ACC112 (cell line): ENCODE measurements at regions not wholly inside any gene's neighbourhood (a gene's known extent, or its start where the extent isn't known, plus 50 kb on each side); places are given as distances from the start of the nearest gene placed in this dataset.
"Not testable (repeated sequence)": the region's sequence is repeated elsewhere in the genome, so short reads cannot be mapped to it uniquely, and the experiment has no call there.

ENCODE experiments used
- H2AFZ ChIP-seq: fragments of 200-600 bp; sonication (generic); one replicate; pipeline ENCODE4 v1.6.0; 2017; ENCODE audit warnings: antibody characterized with exemption, low read length; ENCODE audit not compliant: unreplicated experiment
- H3K27ac ChIP-seq: fragments of 200-600 bp; sonication (generic); 2 replicates; pipeline ENCODE4 v1.5.1; 2014; ENCODE audit warnings: low read depth, mild to moderate bottlenecking, antibody characterized with exemption, low read length, moderate library complexity
- H3K27me3 ChIP-seq: fragments of 200-600 bp; sonication (generic); 2 replicates; pipeline ENCODE4 v1.6.1; 2014; ENCODE audit warnings: mild to moderate bottlenecking, antibody characterized with exemption, low read length, moderate library complexity, mixed read lengths; ENCODE audit not compliant: insufficient read depth
- H3K36me3 ChIP-seq: fragments of 200-600 bp; sonication (generic); 2 replicates; pipeline ENCODE4 v1.6.1; 2016; ENCODE audit warnings: mild to moderate bottlenecking, antibody characterized with exemption, low read length, moderate library complexity, mixed read lengths; ENCODE audit not compliant: insufficient read depth
- H3K4me1 ChIP-seq: fragments of 200-600 bp; sonication (generic); one replicate; pipeline ENCODE4 v1.6.1; 2016; ENCODE audit warnings: low read length, mixed read lengths; ENCODE audit not compliant: insufficient read depth, unreplicated experiment, control insufficient read depth
- H3K4me3 ChIP-seq: fragments of 200-600 bp; sonication (generic); 2 replicates; pipeline ENCODE4 v1.5.1; 2014; ENCODE audit warnings: mild to moderate bottlenecking, low read depth, low read length
- H3K79me2 ChIP-seq: fragments of 200-600 bp; sonication (generic); one replicate; pipeline ENCODE4 v1.6.0; 2016; ENCODE audit warnings: low read length; ENCODE audit not compliant: control insufficient read depth, unreplicated experiment, insufficient read depth

GRCh38 chr7:125316466-125316865 lies 386.8 kb upstream of the POT1 start:
- no peaks in the 10 kb centered on the region for H3K36me3 ChIP-seq
- no peak overlapping the region for H3K27ac ChIP-seq
- no peaks in the 10 kb centered on the region for H3K79me2 ChIP-seq
- no peak overlapping the region for H3K4me3 ChIP-seq
- H3K27me3 ChIP-seq, result no peaks in the 10 kb centered on the region
- no peaks in the 10 kb centered on the region for H3K4me1 ChIP-seq
- no peak overlapping the region for H2AFZ ChIP-seq

- no peak overlapping the region for H3K4me3 ChIP-seq
- H3K27me3 ChIP-seq, result no peaks in the 10 kb centered on the region
- H2AFZ ChIP-seq, result no peak overlapping the region
- no peaks in the 10 kb centered on the region for H3K36me3 ChIP-seq
- no peaks in the 10 kb centered on the region for H3K79me2 ChIP-seq
- no peaks in the 10 kb centered on the region for H3K4me1 ChIP-seq
- no peak overlapping the region for H3K27ac ChIP-seq
Observed at GRCh38 chr7:125299003-125299765, 369.6 kb upstream of the POT1 start.

GRCh38 chr7:125279961-125280360 lies 350.3 kb upstream of the POT1 start:
- Histone ChIP-seq H3K27ac (no peak overlapping the region), H3K4me3 (no peak overlapping the region), H3K4me1 (no peaks in the 10 kb centered on the region), H3K36me3 (no peaks in the 10 kb centered on the region), H3K79me2 (no peaks in the 10 kb centered on the region), H3K27me3 (no peaks in the 10 kb centered on the region), H2AFZ (no peak overlapping the region)

- Histone ChIP-seq H3K4me1 (no peaks in the 10 kb centered on the region), H3K4me3 (no peak overlapping the region), H3K36me3 (no peaks in the 10 kb centered on the region), H3K27me3 (no peaks in the 10 kb centered on the region), H2AFZ (no peak overlapping the region), H3K79me2 (no peaks in the 10 kb centered on the region), H3K27ac (no peak overlapping the region)
Observed at GRCh38 chr7:125278318-125278717, 348.7 kb upstream of the POT1 start.

- not testable (repeated sequence) for H3K4me1 ChIP-seq, H2AFZ ChIP-seq, H3K27ac ChIP-seq, H3K27me3 ChIP-seq, H3K4me3 ChIP-seq, H3K36me3 ChIP-seq, H3K79me2 ChIP-seq
Observed at GRCh38 chr7:125274742-125275141, 345.1 kb upstream of the POT1 start.

- H3K4me1 ChIP-seq, H3K36me3 ChIP-seq, H2AFZ ChIP-seq, H3K79me2 ChIP-seq, H3K27ac ChIP-seq, H3K27me3 ChIP-seq, H3K4me3 ChIP-seq: not testable (repeated sequence)
Observed at GRCh38 chr7:125264174-125264856, 334.7 kb upstream of the POT1 start.

GRCh38 chr7:125258876-125259417 lies 329.3 kb upstream of the POT1 start:
- not testable (repeated sequence) for H3K4me1 ChIP-seq, H2AFZ ChIP-seq, H3K4me3 ChIP-seq, H3K36me3 ChIP-seq, H3K79me2 ChIP-seq, H3K27ac ChIP-seq, H3K27me3 ChIP-seq

- H3K27ac ChIP-seq, result no peak overlapping the region
- no peaks in the 10 kb centered on the region for H3K36me3 ChIP-seq
Observed at GRCh38 chr7:125257617-125258016, 328.0 kb upstream of the POT1 start.

GRCh38 chr7:125256446-125256845 lies 326.8 kb upstream of the POT1 start:
- H3K27ac ChIP-seq, result no peak overlapping the region
- H3K27me3 ChIP-seq, result no peaks in the 10 kb centered on the region
- H3K36me3 ChIP-seq, result no peaks in the 10 kb centered on the region
- H3K4me1 ChIP-seq, result no peaks in the 10 kb centered on the region
- H3K79me2 ChIP-seq, result no peaks in the 10 kb centered on the region
- no peak overlapping the region for H3K4me3 ChIP-seq
- H2AFZ ChIP-seq, result no peak overlapping the region

More at GRCh38 chr7:125257617-125258016, 328.0 kb upstream of the POT1 start:
- Histone ChIP-seq H2AFZ (no peak overlapping the region), H3K27me3 (no peaks in the 10 kb centered on the region), H3K4me3 (no peak overlapping the region), H3K79me2 (no peaks in the 10 kb centered on the region), H3K4me1 (no peaks in the 10 kb centered on the region)

GRCh38 chr7:125255810-125256209 lies 326.2 kb upstream of the POT1 start:
- no peaks in the 10 kb centered on the region for H3K36me3 ChIP-seq
- H3K79me2 ChIP-seq, result no peaks in the 10 kb centered on the region
- no peak overlapping the region for H3K27ac ChIP-seq
- no peaks in the 10 kb centered on the region for H3K27me3 ChIP-seq
- no peaks in the 10 kb centered on the region for H3K4me1 ChIP-seq
- no peak overlapping the region for H2AFZ ChIP-seq
- no peak overlapping the region for H3K4me3 ChIP-seq

- Histone ChIP-seq H3K79me2 (no peaks in the 10 kb centered on the region), H3K36me3 (no peaks in the 10 kb centered on the region), H3K4me3 (no peak overlapping the region)
Observed at GRCh38 chr7:125254566-125254965, 324.9 kb upstream of the POT1 start.

More at GRCh38 chr7:125254566-125254965, 324.9 kb upstream of the POT1 start:
- H3K4me1 ChIP-seq, result no peaks in the 10 kb centered on the region
- H3K27me3 ChIP-seq, result no peaks in the 10 kb centered on the region
- no peak overlapping the region for H2AFZ ChIP-seq
- H3K27ac ChIP-seq, result no peak overlapping the region
